ENCODE measurements at regions not wholly inside any gene's neighbourhood (a gene's known extent, or its start where the extent isn't known, plus 50 kb on each side); places are given as distances from the start of the nearest gene placed in this dataset.

- ChIA-PET CTCF (no interaction called here), POLR2A (no interaction called here)
- ATAC-seq (ENCODE audit: low read depth): no peak
- H3K9me3 Mint-ChIP-seq: peaks cover 7% of the 10 kb centered on the region
- no peak overlapping the region for H3K27ac Mint-ChIP-seq
- no peak for DNase-seq
- TF ChIP-seq, protein P1, sequence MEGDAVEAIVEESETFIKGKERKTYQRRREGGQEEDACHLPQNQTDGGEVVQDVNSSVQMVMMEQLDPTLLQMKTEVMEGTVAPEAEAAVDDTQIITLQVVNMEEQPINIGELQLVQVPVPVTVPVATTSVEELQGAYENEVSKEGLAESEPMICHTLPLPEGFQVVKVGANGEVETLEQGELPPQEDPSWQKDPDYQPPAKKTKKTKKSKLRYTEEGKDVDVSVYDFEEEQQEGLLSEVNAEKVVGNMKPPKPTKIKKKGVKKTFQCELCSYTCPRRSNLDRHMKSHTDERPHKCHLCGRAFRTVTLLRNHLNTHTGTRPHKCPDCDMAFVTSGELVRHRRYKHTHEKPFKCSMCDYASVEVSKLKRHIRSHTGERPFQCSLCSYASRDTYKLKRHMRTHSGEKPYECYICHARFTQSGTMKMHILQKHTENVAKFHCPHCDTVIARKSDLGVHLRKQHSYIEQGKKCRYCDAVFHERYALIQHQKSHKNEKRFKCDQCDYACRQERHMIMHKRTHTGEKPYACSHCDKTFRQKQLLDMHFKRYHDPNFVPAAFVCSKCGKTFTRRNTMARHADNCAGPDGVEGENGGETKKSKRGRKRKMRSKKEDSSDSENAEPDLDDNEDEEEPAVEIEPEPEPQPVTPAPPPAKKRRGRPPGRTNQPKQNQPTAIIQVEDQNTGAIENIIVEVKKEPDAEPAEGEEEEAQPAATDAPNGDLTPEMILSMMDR (IDR thresholded peaks at IDR 0.05): no peak
- no peaks in the 10 kb centered on the region for H3K36me3 Mint-ChIP-seq (ENCODE audit: low read depth)
- intact Hi-C loops (cut with micrococcal nuclease): no loop called here
- no peaks in the 10 kb centered on the region for H3K27me3 Mint-ChIP-seq
- peaks cover 20% of the 10 kb centered on the region for H3K4me1 Mint-ChIP-seq
- H3K4me3 Mint-ChIP-seq: no peak overlapping the region
Observed at GRCh38 chr2:11910971-11911370, 164.5 kb downstream of the LPIN1 start.

DNA sequence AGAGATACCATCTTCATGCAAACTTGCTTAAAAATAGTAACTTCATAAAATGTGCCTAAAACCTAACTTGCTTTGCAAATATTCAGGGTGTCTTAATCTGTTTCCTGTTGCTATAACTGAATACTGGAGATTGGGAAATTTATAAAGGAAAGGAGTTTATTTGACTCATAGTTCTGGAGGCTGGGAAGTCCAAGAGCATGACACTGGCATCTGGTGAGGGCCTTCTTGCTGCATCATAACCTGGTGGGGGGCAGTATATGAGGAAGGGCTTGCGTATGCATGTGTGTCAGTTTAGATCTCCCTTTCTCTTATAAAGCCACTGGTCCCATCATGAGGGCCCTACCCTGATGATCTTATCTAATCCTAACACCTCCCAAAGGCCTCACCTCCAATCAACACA lies 166.5 kb downstream of the LPIN1 start:
- TF ChIP-seq, protein P1 (IDR thresholded peaks at IDR 0.05): no peak
- CTCF ChIA-PET: no interaction called here
- H3K9me3 Mint-ChIP-seq: peaks cover 7% of the 10 kb centered on the region
- intact Hi-C loops (cut with micrococcal nuclease): no loop called here
- no peak overlapping the region for H3K27ac Mint-ChIP-seq
- POLR2A ChIA-PET: no interaction called here
- ATAC-seq (ENCODE audit: low read depth): no peak
- no peaks in the 10 kb centered on the region for H3K36me3 Mint-ChIP-seq (ENCODE audit: low read depth)
- peak overlapping the region; percentile 1 for H3K4me3 Mint-ChIP-seq
- H3K27me3 Mint-ChIP-seq: no peaks in the 10 kb centered on the region
- no peak for DNase-seq
- H3K4me1 Mint-ChIP-seq: peaks cover 13% of the 10 kb centered on the region

DNA sequence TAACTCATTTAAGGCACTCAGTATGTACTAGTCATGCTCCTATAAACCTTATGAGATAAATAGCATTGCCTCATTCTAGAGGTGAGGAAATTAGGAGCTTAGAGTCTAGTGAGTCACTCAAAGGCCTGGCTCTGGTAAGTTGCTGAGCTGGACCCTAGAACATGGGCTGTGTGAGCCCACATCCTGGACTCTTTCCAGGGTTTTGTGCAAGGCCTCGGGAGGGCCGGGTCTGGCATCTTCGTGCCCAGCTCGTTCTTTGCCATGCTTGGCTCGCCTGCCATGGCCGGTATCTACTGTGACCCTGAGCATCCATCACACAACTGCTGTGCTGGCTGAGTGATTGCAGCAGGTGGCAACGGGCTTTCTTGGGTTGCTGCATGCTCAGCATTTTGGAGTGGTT lies 168.0 kb downstream of the LPIN1 start:
- TF ChIP-seq, protein P1 (IDR thresholded peaks at IDR 0.05): no peak
- DNase-seq (no peak), ATAC-seq (ENCODE audit: low read depth) (no peak)
- Mint-ChIP-seq H3K4me1 (peaks cover 13% of the 10 kb centered on the region), H3K4me3 (no peak overlapping the region), H3K36me3 (ENCODE audit: low read depth) (no peaks in the 10 kb centered on the region), H3K27ac (no peak overlapping the region), H3K27me3 (no peaks in the 10 kb centered on the region), H3K9me3 (peaks cover 7% of the 10 kb centered on the region)
- ChIA-PET POLR2A (no interaction called here), CTCF (no interaction called here)
- intact Hi-C loops (cut with micrococcal nuclease): no loop called here

GRCh38 chr2:11915650-11916049 lies 169.2 kb downstream of the LPIN1 start:
- H3K4me1 Mint-ChIP-seq: peaks cover 14% of the 10 kb centered on the region

DNA sequence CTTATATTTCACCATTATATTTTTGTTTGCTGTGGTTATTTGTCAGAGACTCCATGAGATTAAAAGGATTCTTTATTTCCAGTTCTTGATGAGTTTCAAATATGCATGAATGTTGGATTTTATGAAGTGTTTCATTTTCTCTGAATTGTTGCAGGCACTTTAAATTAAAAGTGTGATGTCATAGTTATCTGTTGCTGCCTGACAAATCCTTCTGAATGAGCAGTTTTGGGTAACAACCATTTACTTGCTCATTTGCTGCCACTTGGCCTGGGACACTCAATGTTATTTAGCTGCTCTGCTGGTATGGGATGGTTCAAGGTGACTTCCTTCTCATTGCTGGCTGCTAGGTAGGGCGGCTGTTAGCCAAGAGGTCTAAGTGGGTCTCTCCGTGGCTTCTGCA lies 173.5 kb downstream of the LPIN1 start:
- ChIA-PET POLR2A (no interaction called here), CTCF (no interaction called here)
- Mint-ChIP-seq H3K27me3 (no peaks in the 10 kb centered on the region), H3K4me3 (no peak overlapping the region), H3K27ac (no peak overlapping the region), H3K4me1 (peaks cover 4% of the 10 kb centered on the region), H3K36me3 (ENCODE audit: low read depth) (no peaks in the 10 kb centered on the region), H3K9me3 (no peaks in the 10 kb centered on the region)
- ATAC-seq (ENCODE audit: low read depth) (no peak), DNase-seq (no peak)
- intact Hi-C loops (cut with micrococcal nuclease): no loop called here
- TF ChIP-seq, protein P1 (IDR thresholded peaks at IDR 0.05): no peak

More at GRCh38 chr2:11915650-11916049, 169.2 kb downstream of the LPIN1 start:
- no peak overlapping the region for H3K27ac Mint-ChIP-seq
- DNase-seq (no peak), ATAC-seq (ENCODE audit: low read depth) (no peak)
- no peaks in the 10 kb centered on the region for H3K27me3 Mint-ChIP-seq
- POLR2A ChIA-PET: no interaction called here
- peaks cover 7% of the 10 kb centered on the region for H3K9me3 Mint-ChIP-seq
- no peak overlapping the region for H3K4me3 Mint-ChIP-seq
- CTCF ChIA-PET: no interaction called here
- TF ChIP-seq, protein P1 (IDR thresholded peaks at IDR 0.05): no peak
- intact Hi-C loops (cut with micrococcal nuclease): no loop called here
- no peaks in the 10 kb centered on the region for H3K36me3 Mint-ChIP-seq (ENCODE audit: low read depth)
